NCI-H187 treated with DMSO at 0.1 percent for 48 hours (cell line): ENCODE measurements at regions not wholly inside any gene's neighbourhood (a gene's known extent, or its start where the extent isn't known, plus 50 kb on each side); places are given as distances from the start of the nearest gene placed in this dataset.
"Not testable (repeated sequence)": the region's sequence is repeated elsewhere in the genome, so short reads cannot be mapped to it uniquely, and the experiment has no call there.

Experiments used
- DNase-seq: peaks from one replicate; lab custom pipeline; 2025; lab: John Stamatoyannopoulos, UW

GRCh38 chr4:118504927-118505326 lies 152.1 kb upstream of the PRSS12 start:
- not testable (repeated sequence) for DNase-seq

- DNase-seq = not testable (repeated sequence)
Measured at GRCh38 chr4:118505491-118505890, 152.7 kb upstream of the PRSS12 start.

GRCh38 chr4:118512870-118513269 lies 160.1 kb upstream of the PRSS12 start:
- not testable (repeated sequence) for DNase-seq

- not testable (repeated sequence) for DNase-seq
Measured at GRCh38 chr4:118514332-118514731, 161.5 kb upstream of the PRSS12 start.

- not testable (repeated sequence) for DNase-seq
Measured at GRCh38 chr4:118516107-118516506, 163.3 kb upstream of the PRSS12 start.

- DNase-seq = not testable (repeated sequence)
Measured at GRCh38 chr4:118530107-118530506, 155.1 kb upstream of the METTL14 start.

- not testable (repeated sequence) for DNase-seq
Measured at GRCh38 chr4:118531947-118532346, 153.2 kb upstream of the METTL14 start.

GRCh38 chr4:118535788-118536187 lies 149.4 kb upstream of the METTL14 start:
- DNase-seq = not testable (repeated sequence)

- DNase-seq = not testable (repeated sequence)
Measured at GRCh38 chr4:118539412-118540077, 145.6 kb upstream of the METTL14 start.

GRCh38 chr4:118556576-118556975 lies 128.6 kb upstream of the METTL14 start:
- not testable (repeated sequence) for DNase-seq

GRCh38 chr4:118557298-118557851 lies 127.8 kb upstream of the METTL14 start:
- no peak for DNase-seq

- not testable (repeated sequence) for DNase-seq
Measured at GRCh38 chr4:118558188-118558587, 127.0 kb upstream of the METTL14 start.

GRCh38 chr4:118561559-118561958 lies 123.6 kb upstream of the METTL14 start:
- not testable (repeated sequence) for DNase-seq

- peak; percentile 73 for DNase-seq
Measured at GRCh38 chr4:118566003-118566513, 119.1 kb upstream of the METTL14 start.

- not testable (repeated sequence) for DNase-seq
Measured at GRCh38 chr4:118572991-118573390, 112.2 kb upstream of the METTL14 start.

GRCh38 chr4:118574251-118574913 lies 110.8 kb upstream of the METTL14 start:
- not testable (repeated sequence) for DNase-seq

- DNase-seq = not testable (repeated sequence)
Measured at GRCh38 chr4:118575057-118575456, 110.1 kb upstream of the METTL14 start.

- not testable (repeated sequence) for DNase-seq
Measured at GRCh38 chr4:118575726-118576125, 109.5 kb upstream of the METTL14 start.

- not testable (repeated sequence) for DNase-seq
Measured at GRCh38 chr4:118576709-118577219, 108.4 kb upstream of the METTL14 start.

- no peak for DNase-seq
Measured at GRCh38 chr4:118585015-118585414, 100.2 kb upstream of the METTL14 start.

- DNase-seq = no peak
Measured at GRCh38 chr4:118586357-118586790, 98.8 kb upstream of the METTL14 start.

- DNase-seq = no peak
Measured at GRCh38 chr4:118587116-118587831, 97.9 kb upstream of the METTL14 start.
